DND-41 (cell line): ENCODE measurements at regions not wholly inside any gene's neighbourhood (a gene's known extent, or its start where the extent isn't known, plus 50 kb on each side); places are given as distances from the start of the nearest gene placed in this dataset.

Source experiments
- ATAC-seq: fragments of 200-7000 bp; cut with Tn5 transposase; 3 replicates; pipeline ENCODE4 v1.9.1; 2021; ENCODE audit warnings: low read depth; ENCODE audit not compliant: insufficient read depth
- DNase-seq: peaks from one replicate; pipeline ENCODE4 v3.0.0-alpha.2; 2020
- H2AFZ ChIP-seq: 2 replicates; pipeline ENCODE4 v1.6.0; 2012; ENCODE audit warnings: low read depth, low read length
- H3K27ac ChIP-seq: 2 replicates; pipeline ENCODE4 v1.5.1; 2012; ENCODE audit warnings: low read length, inconsistent platforms
- H3K27me3 ChIP-seq: fragments of 200-600 bp; sonication (generic); 2 replicates; pipeline ENCODE4 v1.6.0; 2012; ENCODE audit warnings: low read length, mild to moderate bottlenecking, inconsistent platforms; ENCODE audit not compliant: insufficient read depth, poor library complexity
- H3K36me3 ChIP-seq: 2 replicates; pipeline ENCODE4 v1.5.1; 2012; ENCODE audit warnings: low read length, inconsistent platforms; ENCODE audit not compliant: insufficient read depth
- H3K4me1 ChIP-seq: 2 replicates; pipeline ENCODE4 v1.5.1; 2012; ENCODE audit warnings: mild to moderate bottlenecking, low read length; ENCODE audit not compliant: insufficient read depth
- H3K4me2 ChIP-seq: 2 replicates; pipeline ENCODE4 v1.6.0; 2012; ENCODE audit warnings: mild to moderate bottlenecking, moderate library complexity, low read length, inconsistent platforms; ENCODE audit not compliant: insufficient read depth
- H3K4me3 ChIP-seq, 2 experiments: fragments of 200-600 bp in 1 of 2; shearing (Covaris generic) in 1 of 2; 2 replicates each; pipeline ENCODE4 v1.5.1; 2012 to 2016; ENCODE audit warnings: inconsistent platforms in 2 of 2, low read length in 2 of 2, mild to moderate bottlenecking in 2 of 2, low read depth in 1 of 2, moderate library complexity in 1 of 2
- H3K79me2 ChIP-seq: 2 replicates; pipeline ENCODE4 v1.6.0; 2012; ENCODE audit warnings: low read length, inconsistent platforms; ENCODE audit not compliant: insufficient read depth
- H3K9ac ChIP-seq: 2 replicates; pipeline ENCODE4 v1.6.0; 2012; ENCODE audit warnings: low read depth, mild to moderate bottlenecking, inconsistent platforms, low read length, moderate library complexity
- H3K9me3 ChIP-seq: 2 replicates; pipeline ENCODE4 v1.5.1; 2012; ENCODE audit warnings: low read length, moderate library complexity, mild to moderate bottlenecking, inconsistent platforms; ENCODE audit not compliant: insufficient read depth, severe bottlenecking
- H4K20me1 ChIP-seq: 2 replicates; pipeline ENCODE4 v1.6.0; 2012; ENCODE audit warnings: low read length; ENCODE audit not compliant: insufficient read depth
- EZH2 ChIP-seq: IDR thresholded peaks from 3 replicates; pipeline ENCODE4 v1.6.1; 2012; ENCODE audit warnings: borderline replicate concordance, low read depth, mild to moderate bottlenecking, moderate library complexity, low read length, inconsistent platforms; ENCODE audit not compliant: severe bottlenecking
- TF ChIP-seq, protein P1 (sequence below): IDR thresholded peaks from 2 replicates; pipeline ENCODE4 v1.5.1; 2012; ENCODE audit warnings: borderline replicate concordance, low read length, moderate library complexity, mild to moderate bottlenecking; ENCODE audit not compliant: poor library complexity, severe bottlenecking; ENCODE audit errors: extremely low read depth

- Histone ChIP-seq H3K79me2 (no peaks in the 10 kb centered on the region), H3K4me2 (no peak overlapping the region), H3K9ac (no peak overlapping the region), H3K4me1 (no peaks in the 10 kb centered on the region), H3K27ac (no peak overlapping the region), H3K36me3 (no peaks in the 10 kb centered on the region), H3K9me3 (no peaks in the 10 kb centered on the region), H3K27me3 (no peaks in the 10 kb centered on the region), H4K20me1 (no peaks in the 10 kb centered on the region), H3K4me3 (no peak overlapping the region), H2AFZ (no peak overlapping the region)
- DNase-seq (no peak), ATAC-seq (no peak)
- TF ChIP-seq EZH2, result no peak
- TF ChIP-seq, protein P1, sequence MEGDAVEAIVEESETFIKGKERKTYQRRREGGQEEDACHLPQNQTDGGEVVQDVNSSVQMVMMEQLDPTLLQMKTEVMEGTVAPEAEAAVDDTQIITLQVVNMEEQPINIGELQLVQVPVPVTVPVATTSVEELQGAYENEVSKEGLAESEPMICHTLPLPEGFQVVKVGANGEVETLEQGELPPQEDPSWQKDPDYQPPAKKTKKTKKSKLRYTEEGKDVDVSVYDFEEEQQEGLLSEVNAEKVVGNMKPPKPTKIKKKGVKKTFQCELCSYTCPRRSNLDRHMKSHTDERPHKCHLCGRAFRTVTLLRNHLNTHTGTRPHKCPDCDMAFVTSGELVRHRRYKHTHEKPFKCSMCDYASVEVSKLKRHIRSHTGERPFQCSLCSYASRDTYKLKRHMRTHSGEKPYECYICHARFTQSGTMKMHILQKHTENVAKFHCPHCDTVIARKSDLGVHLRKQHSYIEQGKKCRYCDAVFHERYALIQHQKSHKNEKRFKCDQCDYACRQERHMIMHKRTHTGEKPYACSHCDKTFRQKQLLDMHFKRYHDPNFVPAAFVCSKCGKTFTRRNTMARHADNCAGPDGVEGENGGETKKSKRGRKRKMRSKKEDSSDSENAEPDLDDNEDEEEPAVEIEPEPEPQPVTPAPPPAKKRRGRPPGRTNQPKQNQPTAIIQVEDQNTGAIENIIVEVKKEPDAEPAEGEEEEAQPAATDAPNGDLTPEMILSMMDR, result no peak
Observed at GRCh38 chr9:75797085-75797580, 93.3 kb upstream of the PCSK5 start.

DNA sequence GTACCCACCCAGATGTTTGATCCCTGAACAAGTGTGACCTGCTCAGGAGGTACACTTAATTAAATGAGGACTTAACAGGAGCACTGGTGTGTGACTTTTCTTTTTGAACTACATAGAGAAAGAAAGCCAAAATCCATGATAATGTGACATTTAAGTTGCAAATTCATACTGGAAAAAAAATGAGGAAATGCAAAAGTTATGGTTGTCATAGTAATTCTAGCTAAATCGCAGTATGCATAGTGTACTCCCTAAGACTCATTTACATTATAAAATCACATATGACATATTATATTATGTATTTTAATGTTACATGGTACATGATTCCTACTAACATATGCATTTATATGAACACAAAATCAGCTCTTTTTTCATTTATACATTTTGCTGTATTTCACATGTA lies 92.0 kb upstream of the PCSK5 start:
- Histone ChIP-seq H3K4me1 (no peaks in the 10 kb centered on the region), H3K4me2 (no peak overlapping the region), H3K36me3 (no peaks in the 10 kb centered on the region), H3K9me3 (no peaks in the 10 kb centered on the region), H4K20me1 (no peaks in the 10 kb centered on the region), H2AFZ (no peak overlapping the region), H3K27me3 (no peaks in the 10 kb centered on the region), H3K4me3 (no peak overlapping the region), H3K79me2 (no peaks in the 10 kb centered on the region), H3K9ac (no peak overlapping the region), H3K27ac (no peak overlapping the region)
- TF ChIP-seq EZH2, result no peak
- TF ChIP-seq, protein P1, result no peak
- no peak for ATAC-seq
- DNase-seq, result no peak

GRCh38 chr9:75803130-75803529 lies 87.3 kb upstream of the PCSK5 start:
- Histone ChIP-seq H3K79me2 (no peaks in the 10 kb centered on the region), H3K9me3 (no peaks in the 10 kb centered on the region), H3K27me3 (no peaks in the 10 kb centered on the region), H3K4me3 (no peak overlapping the region), H3K4me1 (no peaks in the 10 kb centered on the region), H3K4me2 (no peak overlapping the region), H4K20me1 (no peaks in the 10 kb centered on the region), H3K9ac (no peak overlapping the region), H2AFZ (no peak overlapping the region), H3K27ac (no peak overlapping the region), H3K36me3 (no peaks in the 10 kb centered on the region)
- ATAC-seq, result no peak
- TF ChIP-seq, protein P1, result no peak
- no peak for TF ChIP-seq EZH2
- no peak for DNase-seq

DNA sequence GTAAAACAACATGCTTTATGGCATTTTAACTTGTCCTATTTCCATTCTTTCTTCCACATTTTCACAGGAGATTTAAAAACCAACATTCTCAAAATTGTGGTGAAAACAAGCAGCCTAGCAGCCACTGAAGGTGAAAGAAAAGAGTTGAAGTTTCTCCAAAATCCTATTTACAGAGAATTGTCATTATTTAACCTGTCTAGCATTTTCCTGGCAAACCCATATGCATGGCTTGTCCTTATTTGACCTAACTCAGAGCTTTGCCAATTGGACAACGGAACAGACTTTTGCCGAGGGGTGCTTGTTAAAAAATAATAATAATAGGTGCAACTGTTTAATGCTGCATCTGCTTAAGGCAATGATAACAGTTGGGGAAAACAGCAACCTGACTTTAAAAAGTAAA lies 80.4 kb upstream of the PCSK5 start:
- Histone ChIP-seq H3K4me1 (no peaks in the 10 kb centered on the region), H2AFZ (no peak overlapping the region), H3K9me3 (no peaks in the 10 kb centered on the region), H4K20me1 (no peaks in the 10 kb centered on the region), H3K4me3 (no peak overlapping the region), H3K27ac (no peak overlapping the region), H3K36me3 (no peaks in the 10 kb centered on the region), H3K9ac (no peak overlapping the region), H3K27me3 (no peaks in the 10 kb centered on the region), H3K4me2 (no peak overlapping the region), H3K79me2 (no peaks in the 10 kb centered on the region)
- TF ChIP-seq, protein P1, result no peak
- no peak for TF ChIP-seq EZH2
- ATAC-seq (no peak), DNase-seq (no peak)
